Right cardiac atrium (tissue), 5 donors: ENCODE measurements at regions not wholly inside any gene's neighbourhood (a gene's known extent, or its start where the extent isn't known, plus 50 kb on each side); places are given as distances from the start of the nearest gene placed in this dataset.
"Not testable (repeated sequence)": the region's sequence is repeated elsewhere in the genome, so short reads cannot be mapped to it uniquely, and the experiment has no call there.

Experiments
- ATAC-seq, 2 donors: fragments of 200-7000 bp; cut with Tn5 transposase; one replicate each; pipeline versions ENCODE4 v1.8.0 to v1.9.1; 2020; ENCODE audit warnings: moderate library complexity in 2 of 2, mild to moderate bottlenecking in 1 of 2
- DNase-seq, 3 donors: peaks; one replicate each; pipeline ENCODE4 v3.0.0-alpha.2; 2020
- H3K27ac ChIP-seq: one replicate; pipeline ENCODE4 v1.5.1; 2013; ENCODE audit warnings: mild to moderate bottlenecking, low read length, control low read depth, moderate library complexity
- H3K27me3 ChIP-seq: one replicate; pipeline ENCODE4 v1.6.1; 2013; ENCODE audit not compliant: control insufficient read depth, insufficient read depth
- H3K4me1 ChIP-seq: one replicate; pipeline ENCODE4 v1.6.1; 2013; ENCODE audit warnings: low read length; ENCODE audit not compliant: control insufficient read depth, insufficient read depth
- H3K4me3 ChIP-seq: one replicate; pipeline ENCODE4 v1.5.1; 2013; ENCODE audit warnings: low read length, control low read depth
- H3K9me3 ChIP-seq: one replicate; pipeline ENCODE4 v1.6.1; 2013; ENCODE audit warnings: low read length; ENCODE audit not compliant: control insufficient read depth
- WGBS: extraction: QIAGEN DNeasy Blood & Tissue Kit; methylation state at CpG from one replicate; pipeline ENCODE4 v1.1.7; 2013; 5-methylcytosine and 5-hydroxymethylcytosine counted together
- intact Hi-C, 4 donors: fragments of 100-400 bp; cut with DNase I; formaldehyde crosslinking; loops; one replicate each; pipeline versions ENCODE4 v1.11.0 to v1.14.0; 2022 to 2023
- donor health status: healthy with polysubstance abuse.
- donor health status: DM: no; HTN: yes; CAD: no.
- donor health status: DM: no; HTN: no; CAD: no.
- donor health status: DM: no; HTN: yes; CAD: no; lungs with severe emphysema.
- donor health status: DM: yes; HTN: yes; CAD: no.

GRCh38 chr4:75340561-75340960 is 173.6 kb downstream of the RCHY1 start:
- Histone ChIP-seq H3K9me3 (no peaks in the 10 kb centered on the region), H3K27me3 (no peaks in the 10 kb centered on the region), H3K4me1 (no peaks in the 10 kb centered on the region), H3K4me3 (no peak overlapping the region), H3K27ac (no peak overlapping the region)
- intact Hi-C loops, result no loop called here
- DNase-seq (no peak), ATAC-seq (no peak)

DNA sequence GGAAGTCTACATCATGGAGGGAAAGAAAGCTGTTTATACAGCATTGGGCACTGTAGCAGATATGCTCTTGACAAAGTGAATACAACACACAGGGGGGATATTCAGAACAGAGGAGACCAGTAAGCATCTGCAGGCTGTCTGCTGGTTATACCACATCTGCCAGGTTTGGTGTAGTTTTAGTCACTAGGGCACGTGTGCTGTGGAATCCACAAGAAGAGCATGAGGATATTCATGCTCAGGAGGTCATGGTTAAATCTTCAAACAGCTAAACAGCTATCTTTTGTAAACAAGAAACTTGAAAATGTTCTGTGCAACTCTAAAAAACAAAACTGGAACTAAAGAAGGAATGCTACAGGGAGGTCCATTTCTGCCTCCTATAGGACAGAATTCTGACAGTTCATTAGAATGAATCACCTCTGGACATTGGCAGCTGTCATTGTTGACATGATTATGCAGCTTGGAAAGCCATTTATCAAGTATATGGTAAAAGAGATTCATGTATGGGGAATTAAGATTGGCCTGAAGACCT is 175.8 kb downstream of the RCHY1 start:
- intact Hi-C loops, result no loop called here
- no peaks in the 10 kb centered on the region for H3K4me1 ChIP-seq
- H3K27ac ChIP-seq, result no peak overlapping the region
- H3K4me3 ChIP-seq, result no peak overlapping the region
- no peaks in the 10 kb centered on the region for H3K27me3 ChIP-seq
- 51% methylated on average over 1 of the region's 1 CpG for WGBS
- no peak for ATAC-seq
- H3K9me3 ChIP-seq, result no peaks in the 10 kb centered on the region
- DNase-seq, result no peak

DNA sequence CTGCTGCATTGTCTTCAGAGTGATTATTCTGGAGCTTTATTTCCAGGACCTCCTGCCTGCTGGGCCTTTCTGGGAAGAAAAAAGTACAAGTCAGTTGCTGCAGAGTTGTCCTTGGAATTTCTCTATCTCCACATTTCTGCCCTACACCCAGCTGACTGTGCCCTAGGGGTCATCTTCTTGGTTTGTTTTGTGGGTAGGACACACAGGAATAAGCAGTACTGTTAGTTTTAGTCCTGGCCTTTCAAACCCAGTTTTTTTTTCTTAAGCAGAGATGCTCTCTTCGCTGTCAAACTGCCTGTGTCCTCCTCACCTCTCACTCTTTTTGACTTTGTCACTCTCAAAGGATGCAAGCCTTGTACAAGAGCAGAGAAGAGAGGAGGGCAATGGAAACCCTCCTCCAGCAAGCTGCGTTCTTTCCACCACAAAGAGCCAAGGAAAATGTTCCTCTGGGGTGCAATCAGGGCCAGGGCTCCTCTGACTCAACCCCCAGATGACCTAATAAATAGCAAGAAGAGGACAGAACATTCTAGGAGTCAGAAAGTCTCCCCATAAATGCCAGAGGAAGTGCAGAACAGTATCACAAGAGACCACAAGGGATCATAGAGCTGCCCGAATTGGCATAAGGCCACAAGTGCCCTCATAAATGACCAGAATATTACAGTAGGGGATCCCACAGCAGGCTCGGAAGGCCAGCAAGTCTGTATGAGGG is 186.2 kb downstream of the RCHY1 start:
- H3K4me1 ChIP-seq, result no peaks in the 10 kb centered on the region
- DNase-seq, result peak; percentile 53 to 77 (median 60)
- intact Hi-C loops, result no loop called here
- H3K27ac ChIP-seq, result peak overlapping the region; percentile 34
- WGBS, result 51% methylated on average over 4 of the region's 4 CpGs
- H3K27me3 ChIP-seq, result no peaks in the 10 kb centered on the region
- H3K4me3 ChIP-seq, result no peak overlapping the region
- peak; percentile 90 to 96 for ATAC-seq
- H3K9me3 ChIP-seq, result no peaks in the 10 kb centered on the region

DNA sequence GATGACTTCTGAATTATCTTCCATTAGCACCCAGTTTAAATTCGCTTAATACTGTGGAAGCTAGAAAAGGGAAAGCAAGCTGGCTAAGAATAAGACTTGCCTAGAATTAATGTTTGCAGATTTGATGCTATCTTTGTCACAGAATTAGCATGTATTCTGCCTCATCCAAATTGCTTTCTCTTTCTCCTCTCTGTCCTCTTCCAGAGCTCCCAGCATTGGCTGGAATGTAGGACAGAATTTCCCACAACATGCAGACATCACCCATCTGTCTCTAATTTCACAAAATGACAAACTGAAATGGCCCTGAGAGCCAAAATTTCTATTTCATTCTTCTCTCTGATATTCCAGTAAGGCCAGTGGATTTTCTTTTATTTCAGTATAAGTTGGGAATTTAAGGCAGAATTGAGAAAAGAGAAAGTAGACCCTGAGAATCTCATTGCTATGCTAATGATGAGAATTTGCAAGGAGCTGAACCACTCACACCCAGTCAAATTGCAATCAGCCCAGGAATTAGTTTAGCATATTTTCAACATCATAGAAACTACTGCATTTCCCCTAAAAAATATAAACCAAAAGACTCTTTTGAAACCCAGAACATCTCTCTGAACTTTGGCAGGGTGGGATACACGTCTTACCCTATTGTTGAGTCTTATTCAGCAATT is 188.8 kb downstream of the RCHY1 start:
- Histone ChIP-seq H3K27me3 (no peaks in the 10 kb centered on the region), H3K4me1 (no peaks in the 10 kb centered on the region), H3K9me3 (no peaks in the 10 kb centered on the region), H3K4me3 (no peak overlapping the region), H3K27ac (no peak overlapping the region)
- DNase-seq, result no peak
- WGBS, result 54% methylated on average over 2 of the region's 2 CpGs
- peak; percentile 41 to 50 for ATAC-seq
- intact Hi-C loops, result no loop called here

DNA sequence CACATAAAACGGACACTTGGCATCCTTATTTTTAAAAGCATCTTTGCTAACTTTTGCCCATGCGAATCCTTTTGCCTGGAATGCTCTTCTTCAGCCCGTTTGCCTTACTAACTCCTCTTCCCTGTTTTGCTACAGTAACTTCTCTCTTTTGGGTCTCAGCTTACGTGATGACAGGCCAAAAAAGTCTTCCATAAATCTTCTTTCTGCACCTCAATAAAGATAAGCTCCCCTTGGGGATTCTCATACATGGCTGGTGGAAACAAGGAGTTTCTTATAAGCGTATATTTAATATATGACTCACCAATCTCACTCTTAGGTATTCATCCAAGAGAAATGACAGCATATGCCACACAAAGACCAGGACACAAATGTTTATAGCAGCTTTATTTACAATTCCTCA is 192.7 kb downstream of the RCHY1 start:
- 52% methylated on average over 5 of the region's 5 CpGs for WGBS
- intact Hi-C loops, result no loop called here

GRCh38 chr4:75317641-75318040 is 196.6 kb downstream of the RCHY1 start:
- H3K27me3 ChIP-seq, H3K9me3 ChIP-seq, ATAC-seq, H3K4me1 ChIP-seq, H3K4me3 ChIP-seq, intact Hi-C loops, DNase-seq, H3K27ac ChIP-seq: not testable (repeated sequence)
- WGBS, result 88% methylated on average over 10 of the region's 10 CpGs

More for the DNA sequence above, 192.7 kb downstream of the RCHY1 start:
- DNase-seq (no peak), ATAC-seq (no peak)
- H3K27ac ChIP-seq, result no peak overlapping the region
- H3K27me3 ChIP-seq, result no peaks in the 10 kb centered on the region
- no peaks in the 10 kb centered on the region for H3K4me1 ChIP-seq
- no peaks in the 10 kb centered on the region for H3K9me3 ChIP-seq
- H3K4me3 ChIP-seq, result no peak overlapping the region

GRCh38 chr4:75308049-75308448 is 206.2 kb downstream of the RCHY1 start:
- intact Hi-C loops, result no loop called here

DNA sequence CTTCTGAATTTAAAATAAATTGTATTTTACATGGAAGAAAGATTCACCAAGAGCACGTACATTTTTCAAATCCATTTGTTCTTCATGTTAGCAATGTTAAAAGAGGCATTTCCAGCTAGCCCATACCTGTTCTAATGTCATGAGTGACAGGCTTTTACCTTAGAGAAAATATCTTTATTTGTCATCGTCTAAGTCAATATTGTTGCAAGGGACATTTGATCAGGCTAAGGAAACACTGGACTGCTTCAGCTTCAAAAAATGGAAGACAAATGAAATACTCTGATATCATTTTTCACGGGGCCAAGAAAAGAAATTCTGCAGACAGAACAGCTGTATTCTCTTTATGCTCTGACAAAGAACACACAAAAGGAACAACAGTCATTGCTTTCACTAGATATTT is 207.7 kb downstream of the RCHY1 start:
- Histone ChIP-seq H3K4me3 (no peak overlapping the region), H3K4me1 (no peaks in the 10 kb centered on the region), H3K27ac (no peak overlapping the region), H3K9me3 (no peaks in the 10 kb centered on the region), H3K27me3 (no peaks in the 10 kb centered on the region)
- 68% methylated on average over 3 of the region's 3 CpGs for WGBS
- intact Hi-C loops, result no loop called here
- ATAC-seq (no peak), DNase-seq (no peak)

More at GRCh38 chr4:75308049-75308448, 206.2 kb downstream of the RCHY1 start:
- Histone ChIP-seq H3K27ac (no peak overlapping the region), H3K9me3 (no peaks in the 10 kb centered on the region), H3K4me1 (no peaks in the 10 kb centered on the region), H3K4me3 (no peak overlapping the region), H3K27me3 (no peaks in the 10 kb centered on the region)
- ATAC-seq, result no peak
- 72% methylated on average over 1 of the region's 1 CpG for WGBS
- DNase-seq, result no peak

- intact Hi-C loops, result no loop called here
- no peaks in the 10 kb centered on the region for H3K4me1 ChIP-seq
- no peak for DNase-seq
- H3K9me3 ChIP-seq, result no peaks in the 10 kb centered on the region
- no peaks in the 10 kb centered on the region for H3K27me3 ChIP-seq
- WGBS, result 79% methylated on average over 2 of the region's 2 CpGs
- H3K4me3 ChIP-seq, result no peak overlapping the region
- no peak overlapping the region for H3K27ac ChIP-seq
- ATAC-seq, result no peak
Observed at GRCh38 chr4:75302648-75303047, 211.6 kb downstream of the RCHY1 start.

DNA sequence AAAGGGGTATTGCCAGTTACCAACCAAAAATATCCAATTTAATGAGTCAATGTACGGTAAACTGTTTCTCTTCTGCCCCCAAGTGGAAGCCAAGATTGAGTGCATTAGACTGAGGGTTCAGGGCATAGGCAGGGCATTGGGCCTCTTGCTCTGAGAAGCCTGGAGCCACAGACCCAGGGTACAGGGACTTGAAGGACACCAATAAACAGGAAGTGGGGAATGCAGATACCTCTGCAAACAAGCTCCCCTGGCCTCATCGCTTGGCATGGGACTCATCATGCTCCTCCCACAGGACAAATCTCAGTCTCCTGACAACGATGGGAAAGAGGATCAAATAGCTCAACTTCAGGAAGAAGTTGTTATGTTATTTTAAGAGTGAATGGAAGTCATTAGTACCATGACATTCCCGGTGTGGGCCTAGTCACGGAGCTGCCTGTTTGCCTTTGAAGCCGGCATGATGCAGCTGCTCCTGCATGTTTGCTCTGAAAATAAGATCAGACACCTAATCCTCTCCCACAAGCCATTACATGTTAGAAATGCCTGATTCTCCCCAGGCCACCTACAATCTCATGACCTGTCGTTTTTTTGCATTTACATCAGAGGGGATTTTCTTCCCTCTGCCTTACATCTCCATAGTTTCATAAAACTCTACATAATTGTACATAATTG is 224.2 kb downstream of the RCHY1 start:
- WGBS, result 52% methylated on average over 7 of the region's 7 CpGs
- H3K27me3 ChIP-seq, result no peaks in the 10 kb centered on the region
- no peak overlapping the region for H3K4me3 ChIP-seq
- DNase-seq (no peak), ATAC-seq (peak in 1 of 2 donors; percentile 36)
- intact Hi-C loops, result loop anchor here in 2 of 4 donors (5.0 to 10.0 kb wide), 2 partner anchors 358 to 415 kb away; partner anchors contain the start of gene PARM1 (in 1 of the 2)
- H3K9me3 ChIP-seq, result no peaks in the 10 kb centered on the region
- H3K4me1 ChIP-seq, result no peaks in the 10 kb centered on the region
- H3K27ac ChIP-seq, result no peak overlapping the region
